Left ventricle myocardium superior (tissue), 1 donor: ENCODE measurements at regions not wholly inside any gene's neighbourhood (a gene's known extent, or its start where the extent isn't known, plus 50 kb on each side); places are given as distances from the start of the nearest gene placed in this dataset.

Source experiments
- ATAC-seq: fragments of 200-7000 bp; cut with Tn5 transposase; one replicate; pipeline ENCODE4 v1.9.1; 2020; ENCODE audit warnings: mild to moderate bottlenecking, moderate library complexity
- DNase-seq: peaks from one replicate; pipeline ENCODE4 v3.0.0-alpha.2; 2020
- intact Hi-C: fragments of 100-400 bp; cut with micrococcal nuclease; formaldehyde crosslinking; loops from one replicate; pipeline ENCODE4 v1.11.0; 2022
- donor health status: DM: no; HTN: yes; CAD: no; lungs with severe emphysema.

DNA sequence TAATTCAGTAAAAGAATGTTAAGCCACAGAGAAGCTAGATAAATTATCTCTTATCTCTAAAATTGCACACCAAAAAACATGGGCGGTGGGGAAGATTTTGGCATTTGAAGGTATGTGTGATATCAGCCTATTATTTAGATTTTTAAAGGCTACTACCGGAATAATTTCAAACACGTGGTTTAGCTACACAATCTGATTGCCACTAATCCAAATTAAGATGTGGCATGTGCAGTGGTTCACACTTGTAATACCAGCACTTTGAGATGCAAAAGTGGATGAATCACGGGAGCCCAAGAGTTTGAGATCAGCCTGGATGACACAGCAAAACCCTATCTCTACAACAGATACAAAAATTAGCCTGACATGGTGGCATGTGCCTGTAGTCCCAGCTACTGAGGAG lies 584.5 kb downstream of the HS3ST4 start:
- DNase-seq (no peak), ATAC-seq (no peak)
- intact Hi-C loops = no loop called here

GRCh38 chr16:26281381-26282110 lies 589.8 kb downstream of the HS3ST4 start:
- DNase-seq (no peak), ATAC-seq (no peak)
- intact Hi-C loops = no loop called here

GRCh38 chr16:26295625-26296304 lies 604.0 kb downstream of the HS3ST4 start:
- ATAC-seq = no peak

GRCh38 chr16:26301516-26301915 lies 609.8 kb downstream of the HS3ST4 start:
- ATAC-seq (no peak), DNase-seq (no peak)
- intact Hi-C loops = no loop called here

More at GRCh38 chr16:26295625-26296304, 604.0 kb downstream of the HS3ST4 start:
- intact Hi-C loops = no loop called here
- no peak for DNase-seq

- intact Hi-C loops = no loop called here
- DNase-seq (no peak), ATAC-seq (no peak)
Measured at GRCh38 chr16:26316683-26317464, 625.1 kb downstream of the HS3ST4 start.

- DNase-seq (no peak), ATAC-seq (no peak)
- intact Hi-C loops = no loop called here
Measured at GRCh38 chr16:26317885-26318284, 626.1 kb downstream of the HS3ST4 start.

DNA sequence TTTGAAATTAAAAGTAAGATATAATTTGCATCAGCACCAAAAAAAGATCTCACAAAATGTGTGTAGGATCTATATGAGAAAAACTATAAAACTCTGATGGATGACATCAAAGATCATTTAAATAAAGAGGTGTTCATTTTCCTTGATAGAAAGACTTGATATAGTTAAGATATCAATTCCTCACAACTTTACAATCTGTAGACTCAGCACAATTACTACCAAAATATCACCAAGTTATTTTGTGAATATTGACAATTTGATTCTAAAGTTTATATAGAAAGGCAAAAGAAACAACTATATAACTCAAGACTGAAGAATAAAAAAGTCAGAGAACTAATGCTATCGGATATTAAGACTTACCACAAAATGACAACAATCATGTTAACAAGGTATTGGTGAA lies 638.9 kb downstream of the HS3ST4 start:
- DNase-seq (no peak), ATAC-seq (no peak)
- intact Hi-C loops = no loop called here

DNA sequence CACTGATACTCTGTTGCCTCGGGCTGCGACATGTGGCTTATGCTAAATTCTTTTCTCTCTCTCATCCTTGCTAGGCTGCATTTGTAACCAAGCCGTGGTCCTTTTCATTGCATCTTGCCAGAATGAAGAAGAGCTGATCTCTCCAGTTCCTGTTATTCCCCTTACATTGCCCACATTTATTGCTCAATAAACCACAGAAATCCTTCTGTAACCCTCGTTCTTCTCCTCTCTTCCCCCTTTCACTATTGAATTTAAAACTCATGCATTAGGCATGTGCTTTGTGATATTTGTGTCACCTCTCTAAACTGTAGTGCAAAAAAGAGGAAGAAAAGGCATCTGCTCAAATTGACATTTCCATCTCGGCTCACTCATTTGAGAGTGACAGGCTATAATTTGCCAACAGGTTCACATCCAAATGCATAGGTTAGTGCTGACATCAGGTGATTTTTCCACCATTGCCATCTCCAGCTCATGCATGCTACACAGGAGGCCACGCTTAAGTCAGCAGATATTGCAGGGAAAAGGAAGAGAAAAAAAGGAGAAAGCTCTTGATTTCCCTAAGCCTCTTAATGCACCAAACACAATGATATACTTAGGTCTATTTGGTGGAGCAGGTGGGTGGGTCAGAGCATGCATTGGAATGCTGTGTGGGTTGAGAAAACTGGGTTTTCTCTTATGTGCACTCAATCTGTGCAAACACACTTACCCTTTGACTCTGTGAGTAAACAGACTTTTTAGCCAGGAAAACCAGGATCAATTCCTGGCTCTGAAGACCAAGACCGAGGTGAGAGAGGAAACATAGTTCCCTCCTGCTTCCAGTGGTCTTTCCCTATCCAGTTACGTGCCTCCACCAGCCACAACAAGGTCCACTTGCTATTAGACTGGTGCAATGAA lies 642.7 kb downstream of the HS3ST4 start:
- intact Hi-C loops = no loop called here
- DNase-seq = no peak
- no peak for ATAC-seq

GRCh38 chr16:26335236-26335853 lies 643.6 kb downstream of the HS3ST4 start:
- intact Hi-C loops = no loop called here
- DNase-seq = no peak
- no peak for ATAC-seq

DNA sequence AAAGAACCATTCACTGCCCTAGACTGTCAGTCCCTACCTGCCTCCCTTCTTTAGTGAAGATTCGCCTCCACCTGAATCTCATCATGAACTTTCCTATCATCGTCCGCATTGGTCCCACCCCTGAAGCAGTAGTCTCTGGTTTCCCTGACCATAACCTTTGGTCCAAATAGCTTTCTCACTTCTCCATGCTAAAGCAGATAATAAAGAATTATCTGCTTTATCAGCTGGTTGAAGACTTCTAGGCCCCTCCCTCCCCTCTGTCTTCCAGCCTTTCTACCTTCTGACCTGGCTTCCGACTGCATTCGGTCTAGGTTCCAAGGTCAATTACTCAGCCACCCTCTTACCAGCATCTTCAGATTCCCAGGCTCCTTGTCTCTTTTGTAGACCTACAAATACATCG lies 650.9 kb downstream of the HS3ST4 start:
- intact Hi-C loops = no loop called here
- DNase-seq (no peak), ATAC-seq (no peak)

- DNase-seq = no peak
- intact Hi-C loops = no loop called here
- no peak for ATAC-seq
Measured at GRCh38 chr16:26344240-26344776, 652.5 kb downstream of the HS3ST4 start.

GRCh38 chr16:26344976-26345375 lies 653.2 kb downstream of the HS3ST4 start:
- intact Hi-C loops = no loop called here
- no peak for ATAC-seq
- DNase-seq = no peak

DNA sequence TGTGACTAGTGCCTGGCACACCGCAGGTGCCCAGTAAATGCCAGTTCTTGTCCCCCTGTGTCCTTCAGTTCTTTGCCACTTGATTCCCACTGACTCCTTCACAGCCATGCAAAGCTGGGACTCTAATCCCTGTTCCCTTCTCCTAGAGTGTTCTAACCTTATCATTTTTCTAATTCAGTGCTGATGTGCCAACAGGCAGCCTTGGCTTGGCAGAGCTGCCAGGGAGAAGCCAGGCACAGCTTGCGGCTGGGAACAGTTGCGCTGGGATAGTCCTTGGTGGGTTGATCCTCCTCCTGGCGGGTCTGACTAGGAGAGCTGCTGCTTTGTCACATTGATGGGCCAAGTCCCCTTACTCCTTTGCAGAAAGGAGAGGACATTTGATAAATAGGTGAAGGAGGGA lies 654.2 kb downstream of the HS3ST4 start:
- intact Hi-C loops = no loop called here
- no peak for ATAC-seq
- no peak for DNase-seq

DNA sequence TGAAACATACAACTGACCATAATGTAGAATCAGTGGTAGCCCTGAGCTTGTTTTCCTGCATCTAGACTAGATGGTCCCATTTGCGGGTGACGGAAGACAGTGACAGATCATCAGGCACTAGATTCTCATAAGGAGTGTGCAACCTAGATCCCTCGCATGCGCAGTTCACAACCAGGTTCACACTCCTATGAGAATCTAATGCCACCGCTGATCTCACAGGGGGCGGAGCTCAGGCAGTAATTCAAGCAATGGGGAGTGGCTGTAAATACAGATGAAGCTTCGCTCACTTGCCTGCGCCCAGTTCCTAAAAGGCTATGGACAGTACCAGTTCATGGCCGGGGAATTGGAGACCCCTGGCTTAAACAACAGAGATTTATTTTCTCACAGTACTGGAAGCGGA lies 656.3 kb downstream of the HS3ST4 start:
- ATAC-seq (no peak), DNase-seq (no peak)
- intact Hi-C loops = no loop called here

GRCh38 chr16:26360867-26361266 lies 669.1 kb downstream of the HS3ST4 start:
- intact Hi-C loops = no loop called here
- no peak for ATAC-seq
- DNase-seq = no peak

DNA sequence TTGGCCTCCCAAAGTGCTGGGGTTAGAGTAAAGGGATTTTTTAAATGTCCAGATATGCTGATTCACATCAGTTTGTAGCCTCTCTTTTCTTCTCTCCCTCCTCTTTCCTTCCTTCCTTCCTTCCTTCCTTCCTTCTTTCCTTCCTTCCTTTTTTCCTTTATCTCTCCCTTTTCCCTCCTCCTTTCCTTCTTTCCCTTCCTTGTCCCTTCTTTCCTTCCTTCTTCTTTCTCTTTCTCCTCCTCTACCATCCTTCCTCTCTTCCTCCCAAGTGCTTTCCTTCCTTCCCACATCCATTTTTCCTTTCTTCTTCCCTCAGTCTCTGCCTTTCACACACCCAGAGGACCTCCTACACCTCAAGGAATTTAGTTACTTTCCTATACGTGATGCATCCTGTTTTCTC lies 671.8 kb downstream of the HS3ST4 start:
- no peak for ATAC-seq
- intact Hi-C loops = no loop called here
- DNase-seq = no peak

DNA sequence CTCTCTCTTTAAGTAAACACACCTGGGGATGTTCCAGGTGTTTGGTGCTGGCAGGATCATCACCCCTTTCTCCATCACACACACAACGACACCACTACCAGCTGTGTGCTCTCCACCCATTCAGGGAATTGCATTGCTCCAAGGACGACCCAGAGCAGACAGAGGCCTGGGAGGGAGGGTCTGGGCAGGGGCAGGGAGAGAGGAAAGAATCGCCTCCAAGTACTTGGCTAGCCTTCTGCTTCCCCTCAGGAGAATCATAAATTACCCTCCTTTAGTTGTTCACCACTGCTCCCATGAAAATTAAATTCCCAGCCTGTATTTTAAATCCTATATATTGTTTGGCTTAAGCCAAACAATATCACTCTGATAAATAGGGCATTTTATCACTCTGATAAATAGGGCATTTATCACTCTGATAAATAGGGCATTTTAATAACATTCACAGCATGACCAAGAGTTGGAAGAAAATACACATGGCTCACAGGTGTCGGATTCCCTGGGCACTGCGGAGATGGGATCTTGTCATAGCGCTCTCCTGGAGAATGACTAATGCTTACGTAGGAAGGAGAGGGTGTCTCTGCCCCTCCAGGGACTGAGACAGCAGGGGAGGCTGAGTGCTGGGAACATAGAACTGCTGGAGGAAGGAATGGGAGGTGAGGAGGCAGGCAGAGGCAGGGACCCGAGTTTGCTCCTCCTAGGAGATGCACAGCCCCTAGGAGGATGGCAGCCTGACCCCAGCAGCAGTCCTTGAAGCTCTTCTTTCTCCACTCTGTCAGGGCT lies 673.6 kb downstream of the HS3ST4 start:
- DNase-seq (no peak), ATAC-seq (no peak)
- intact Hi-C loops = no loop called here

DNA sequence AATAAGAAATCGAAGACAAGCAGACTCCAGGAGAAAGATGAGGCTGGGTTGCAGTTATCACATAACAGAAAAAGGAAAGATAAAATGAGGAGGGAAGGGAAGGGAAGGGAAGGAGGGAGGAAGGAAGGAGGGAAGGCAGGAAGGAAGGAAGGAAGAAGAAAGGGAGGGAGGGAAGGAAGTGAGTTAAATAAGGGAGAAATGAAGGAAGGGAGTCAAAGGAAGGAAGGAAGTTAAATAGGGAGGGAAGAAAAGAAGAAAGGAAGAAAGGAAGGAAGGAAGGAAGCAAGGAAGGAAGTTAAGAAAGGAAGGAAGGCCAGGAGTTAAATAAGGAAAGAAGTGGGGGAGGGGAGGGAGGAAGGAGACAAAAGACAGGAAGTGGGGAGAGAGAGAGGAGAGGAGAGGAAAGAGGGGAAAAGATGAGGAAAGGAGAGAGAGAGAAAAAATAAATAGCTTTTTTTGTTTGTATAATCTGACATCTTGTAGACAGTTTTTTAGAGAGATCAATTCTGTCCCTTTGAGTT lies 679.6 kb downstream of the HS3ST4 start:
- DNase-seq (no peak), ATAC-seq (no peak)
- intact Hi-C loops = no loop called here
